HAP-1 (cell line): ENCODE measurements at regions not wholly inside any gene's neighbourhood (a gene's known extent, or its start where the extent isn't known, plus 50 kb on each side); places are given as distances from the start of the nearest gene placed in this dataset.

Experiments used
- DNase-seq, 2 experiments: peaks; one replicate each; pipeline ENCODE4 v3.0.0-alpha.2; 2016 to 2020; ENCODE audit warnings: low spot score in 2 of 2
- H3K27me3 ChIP-seq: fragments of 250-450 bp; sonication (Bioruptor Pico); 2 replicates; pipeline ENCODE4 v1.5.1; 2020; ENCODE audit warnings: low read depth, mild to moderate bottlenecking, moderate library complexity
- H3K36me3 ChIP-seq: fragments of 250-450 bp; sonication (Bioruptor Pico); replicated peaks from 2 replicates; pipeline ENCODE4 v1.5.1; 2020; ENCODE audit warnings: mild to moderate bottlenecking
- H3K4me1 ChIP-seq: fragments of 250-450 bp; sonication (Bioruptor Pico); 2 replicates; pipeline ENCODE4 v1.5.1; 2020; ENCODE audit warnings: mild to moderate bottlenecking
- H3K4me3 ChIP-seq: fragments of 250-450 bp; sonication (Bioruptor Pico); 2 replicates; pipeline ENCODE4 v1.5.1; 2020; ENCODE audit warnings: mild to moderate bottlenecking, moderate library complexity
- H3K9me3 ChIP-seq: fragments of 250-450 bp; sonication (Bioruptor Pico); 2 replicates; pipeline ENCODE4 v1.5.1; 2020; ENCODE audit warnings: mild to moderate bottlenecking, moderate library complexity
- in situ Hi-C: fragments of 300-500 bp; cut with MboI; formaldehyde crosslinking; loops from 3 replicates; pipeline ENCODE4 v1.14.3; 2020; ENCODE audit warnings: low sequenced_read_pairs, inconsistent platforms, mixed read lengths

GRCh38 chr9:21556581-21557427 lies 74.7 kb upstream of the IFNE start:
- Histone ChIP-seq H3K27me3 (peaks cover 58% of the 10 kb centered on the region), H3K9me3 (no peaks in the 10 kb centered on the region), H3K4me1 (no peaks in the 10 kb centered on the region), H3K4me3 (no peak overlapping the region), H3K36me3 (no peaks in the 10 kb centered on the region)
- in situ Hi-C loops = no loop called here
- DNase-seq = no peak

DNA sequence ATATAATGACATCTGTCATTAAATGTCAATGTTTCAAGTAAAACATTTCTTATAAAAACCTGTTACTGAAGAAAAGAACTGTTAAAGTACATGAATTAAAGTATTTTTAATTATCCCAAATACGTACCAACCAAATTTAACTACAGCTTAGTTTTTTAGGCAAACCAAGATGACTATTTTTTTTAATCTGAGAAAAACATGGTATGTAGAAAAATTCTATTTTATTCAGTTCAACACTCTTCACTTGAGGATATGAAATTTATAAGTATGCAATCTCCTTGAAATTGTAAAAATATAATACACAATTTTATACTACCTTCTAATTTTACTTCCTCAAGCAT lies 75.3 kb upstream of the IFNE start:
- DNase-seq = no peak
- no peaks in the 10 kb centered on the region for H3K36me3 ChIP-seq

GRCh38 chr9:21558079-21558478 lies 76.0 kb upstream of the IFNE start:
- H3K4me3 ChIP-seq = no peak overlapping the region
- peaks cover 60% of the 10 kb centered on the region for H3K27me3 ChIP-seq
- in situ Hi-C loops = no loop called here

More for the DNA sequence above, 75.3 kb upstream of the IFNE start:
- H3K27me3 ChIP-seq = peaks cover 58% of the 10 kb centered on the region
- no peaks in the 10 kb centered on the region for H3K4me1 ChIP-seq
- no peaks in the 10 kb centered on the region for H3K9me3 ChIP-seq
- H3K4me3 ChIP-seq = no peak overlapping the region
- in situ Hi-C loops = no loop called here

GRCh38 chr9:21558615-21559401 lies 76.7 kb upstream of the IFNE start:
- Histone ChIP-seq H3K27me3 (peaks cover 58% of the 10 kb centered on the region), H3K9me3 (no peaks in the 10 kb centered on the region), H3K36me3 (no peaks in the 10 kb centered on the region), H3K4me3 (peak overlapping the region; percentile 33), H3K4me1 (no peaks in the 10 kb centered on the region)
- in situ Hi-C loops = no loop called here
- DNase-seq = no peak

More at GRCh38 chr9:21558079-21558478, 76.0 kb upstream of the IFNE start:
- Histone ChIP-seq H3K36me3 (no peaks in the 10 kb centered on the region), H3K9me3 (no peaks in the 10 kb centered on the region), H3K4me1 (no peaks in the 10 kb centered on the region)
- no peak for DNase-seq

GRCh38 chr9:21559402-21560280 lies 77.5 kb upstream of the IFNE start:
- Histone ChIP-seq H3K4me1 (no peaks in the 10 kb centered on the region), H3K9me3 (no peaks in the 10 kb centered on the region), H3K4me3 (peak overlapping the region; percentile 33), H3K36me3 (no peaks in the 10 kb centered on the region), H3K27me3 (peaks cover 64% of the 10 kb centered on the region)
- in situ Hi-C loops = no loop called here
- DNase-seq = peak; percentile 21 to 60

GRCh38 chr9:21560281-21560745 lies 78.2 kb upstream of the IFNE start:
- no peaks in the 10 kb centered on the region for H3K36me3 ChIP-seq
- H3K27me3 ChIP-seq = peaks cover 59% of the 10 kb centered on the region
- H3K4me1 ChIP-seq = no peaks in the 10 kb centered on the region
- in situ Hi-C loops = no loop called here
- DNase-seq = no peak
- no peak overlapping the region; the same call in 1 of the 2 replicates for H3K4me3 ChIP-seq
- no peaks in the 10 kb centered on the region for H3K9me3 ChIP-seq

GRCh38 chr9:21561502-21561901 lies 79.4 kb upstream of the IFNE start:
- H3K4me3 ChIP-seq = no peak overlapping the region
- H3K9me3 ChIP-seq = no peaks in the 10 kb centered on the region
- no peaks in the 10 kb centered on the region for H3K4me1 ChIP-seq
- no peak for DNase-seq
- peaks cover 47% of the 10 kb centered on the region for H3K27me3 ChIP-seq
- in situ Hi-C loops = no loop called here
- H3K36me3 ChIP-seq = no peaks in the 10 kb centered on the region

DNA sequence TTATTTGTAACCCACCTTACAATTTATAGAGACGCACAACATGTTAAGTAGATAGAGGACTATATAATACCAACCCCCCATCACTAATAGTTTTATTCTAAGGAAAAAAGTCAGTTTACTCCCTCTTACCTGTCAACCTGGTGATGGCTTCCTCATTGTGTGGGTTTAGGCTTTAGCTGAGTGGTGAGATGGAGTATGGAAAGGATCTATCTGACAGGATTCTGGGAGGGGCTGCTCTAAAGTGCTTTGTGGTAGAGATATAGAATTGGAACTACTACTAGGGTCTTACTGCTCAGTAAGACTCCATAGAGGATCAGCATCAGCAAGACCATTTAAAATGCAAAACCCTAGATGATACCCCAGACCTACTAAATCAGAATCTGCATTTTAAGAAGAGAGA lies 82.1 kb upstream of the IFNE start:
- in situ Hi-C loops = no loop called here
- Histone ChIP-seq H3K9me3 (no peaks in the 10 kb centered on the region), H3K4me1 (no peaks in the 10 kb centered on the region), H3K27me3 (peaks cover 36% of the 10 kb centered on the region), H3K4me3 (no peak overlapping the region), H3K36me3 (no peaks in the 10 kb centered on the region)
- DNase-seq = no peak

- Histone ChIP-seq H3K4me1 (no peaks in the 10 kb centered on the region), H3K27me3 (peaks cover 30% of the 10 kb centered on the region), H3K36me3 (no peaks in the 10 kb centered on the region), H3K4me3 (no peak overlapping the region), H3K9me3 (no peaks in the 10 kb centered on the region)
- no peak for DNase-seq
- in situ Hi-C loops = no loop called here
Measured at GRCh38 chr9:21565155-21565554, 83.0 kb upstream of the IFNE start.

GRCh38 chr9:21567926-21568325 lies 85.8 kb upstream of the IFNE start:
- in situ Hi-C loops = no loop called here
- no peaks in the 10 kb centered on the region for H3K9me3 ChIP-seq
- H3K36me3 ChIP-seq = no peaks in the 10 kb centered on the region
- no peaks in the 10 kb centered on the region for H3K4me1 ChIP-seq
- H3K27me3 ChIP-seq = peaks cover 39% of the 10 kb centered on the region
- H3K4me3 ChIP-seq = no peak overlapping the region
- DNase-seq = no peak

- Histone ChIP-seq H3K36me3 (no peaks in the 10 kb centered on the region), H3K4me1 (no peaks in the 10 kb centered on the region), H3K9me3 (no peaks in the 10 kb centered on the region), H3K4me3 (no peak overlapping the region), H3K27me3 (peaks cover 34% of the 10 kb centered on the region)
- no peak for DNase-seq
- in situ Hi-C loops = no loop called here
Measured at GRCh38 chr9:21568484-21568883, 86.4 kb upstream of the IFNE start.

DNA sequence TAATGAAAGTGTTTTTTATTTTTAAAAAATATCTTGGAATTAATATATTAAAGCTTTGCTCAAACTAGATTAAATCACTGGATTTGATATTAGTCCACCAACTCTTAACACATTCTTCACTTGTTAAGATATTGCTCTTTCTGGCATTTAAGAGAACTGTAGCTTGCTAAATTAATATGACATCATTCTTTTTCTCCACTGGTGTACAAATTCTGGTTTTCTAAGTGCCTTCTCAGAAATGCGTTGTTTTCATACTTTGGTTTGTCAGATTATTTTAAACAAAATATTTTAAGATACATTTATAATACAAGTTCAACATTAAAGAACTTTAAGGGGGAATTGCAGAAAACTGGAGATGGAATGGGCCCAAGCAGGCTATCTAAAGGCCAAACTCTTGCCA lies 87.6 kb upstream of the IFNE start:
- no peaks in the 10 kb centered on the region for H3K36me3 ChIP-seq
- no peak overlapping the region for H3K4me3 ChIP-seq
- in situ Hi-C loops = no loop called here
- H3K9me3 ChIP-seq = no peaks in the 10 kb centered on the region
- DNase-seq = no peak
- peaks cover 26% of the 10 kb centered on the region for H3K27me3 ChIP-seq
- H3K4me1 ChIP-seq = no peaks in the 10 kb centered on the region

DNA sequence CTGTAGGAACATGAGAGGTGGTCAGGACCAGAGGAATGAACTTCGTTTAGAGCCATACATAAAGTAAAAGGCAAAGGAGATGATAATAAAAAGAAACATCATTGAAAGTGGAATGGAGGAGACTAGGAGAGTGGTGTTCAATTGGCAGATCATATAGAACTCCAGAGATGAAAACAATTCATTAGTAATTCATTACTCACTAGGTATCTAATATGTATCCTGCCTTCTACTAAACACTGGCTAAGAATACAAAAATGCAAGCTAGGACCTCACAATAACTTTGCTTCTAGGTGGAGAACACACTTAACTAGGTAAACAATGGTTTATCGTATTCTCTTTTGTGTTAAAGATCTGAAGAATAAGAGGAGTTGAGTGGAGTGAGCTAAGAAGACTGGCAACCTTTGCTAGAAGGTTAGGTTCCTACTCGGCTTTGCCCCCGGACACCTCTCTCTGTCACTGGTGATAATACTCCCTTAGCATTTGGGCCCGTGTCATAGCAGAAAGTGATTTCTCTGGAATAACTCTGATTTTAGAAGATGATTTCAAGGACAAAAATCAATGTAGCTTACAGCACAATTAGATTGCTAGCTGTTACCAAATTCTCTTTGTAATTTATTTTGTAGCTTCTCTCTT lies 88.6 kb upstream of the IFNE start:
- Histone ChIP-seq H3K4me3 (no peak overlapping the region), H3K27me3 (peaks cover 26% of the 10 kb centered on the region), H3K4me1 (no peaks in the 10 kb centered on the region), H3K36me3 (no peaks in the 10 kb centered on the region), H3K9me3 (no peaks in the 10 kb centered on the region)
- no peak for DNase-seq
- in situ Hi-C loops = no loop called here
